GM19351 (cell line): ENCODE measurements at regions not wholly inside any gene's neighbourhood (a gene's known extent, or its start where the extent isn't known, plus 50 kb on each side); places are given as distances from the start of the nearest gene placed in this dataset.

Experiments used
- ATAC-seq: cut with Tn5 transposase; IDR thresholded peaks from one replicate; pipeline ENCODE4 v1.9.1; 2021; ENCODE audit warnings: mild to moderate bottlenecking, moderate library complexity; ENCODE audit not compliant: unreplicated experiment

DNA sequence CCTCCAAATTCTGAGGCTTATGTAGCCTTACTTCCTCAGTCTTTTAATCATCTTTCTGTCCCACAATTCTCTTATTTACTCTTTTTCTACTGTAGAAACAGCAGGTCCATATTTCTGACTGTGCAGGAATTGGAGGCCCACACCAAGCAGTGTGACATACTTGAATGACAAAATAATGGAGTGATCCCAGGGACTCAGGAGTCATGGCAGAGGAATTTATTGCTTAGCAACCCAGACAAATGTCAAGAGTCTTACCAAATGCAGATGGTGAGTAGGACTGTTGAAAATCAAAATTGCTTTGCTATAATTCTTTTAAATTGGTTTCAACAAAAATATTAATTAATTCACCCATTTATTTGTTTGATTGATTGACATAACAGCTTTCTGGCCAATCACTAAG, 59.9 kb downstream of the HTR1B start:
- no peak for ATAC-seq

DNA sequence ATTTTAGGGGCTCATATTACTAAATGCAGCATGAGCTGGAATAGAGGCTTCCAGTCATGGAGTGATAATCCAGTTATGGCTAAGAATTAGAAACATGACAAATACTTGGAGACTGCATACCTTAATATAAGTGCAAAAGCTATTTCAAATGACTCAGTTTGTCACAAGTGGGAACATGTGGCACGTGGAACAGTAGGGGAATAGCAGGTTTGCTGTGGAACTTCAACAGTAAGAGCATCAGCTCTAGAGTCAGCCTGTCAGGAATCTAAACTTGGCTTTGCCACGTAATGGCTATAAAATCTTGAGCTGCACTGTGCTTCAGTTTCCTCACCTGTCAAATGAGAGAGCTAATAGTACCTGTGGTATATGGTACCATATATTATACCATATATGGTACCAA, 62.1 kb downstream of the HTR1B start:
- no peak for ATAC-seq

DNA sequence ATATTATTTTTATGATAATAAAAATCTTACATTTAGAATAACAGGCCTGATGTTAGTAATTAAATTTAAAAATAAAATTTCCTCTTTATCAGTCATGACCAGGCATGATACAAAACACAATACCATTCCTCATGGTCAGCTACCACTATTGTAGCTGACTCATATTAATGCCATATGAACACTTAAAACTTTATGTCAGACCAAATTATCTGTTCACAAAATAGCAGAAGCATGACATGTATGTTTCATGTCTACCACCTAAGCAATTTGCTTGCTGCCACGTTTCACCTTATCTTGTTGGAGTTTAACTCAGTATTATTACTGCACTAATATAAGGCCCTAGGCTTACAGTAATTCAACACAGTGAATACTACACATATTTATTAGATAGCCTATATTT, 65.7 kb downstream of the HTR1B start:
- ATAC-seq = no peak

DNA sequence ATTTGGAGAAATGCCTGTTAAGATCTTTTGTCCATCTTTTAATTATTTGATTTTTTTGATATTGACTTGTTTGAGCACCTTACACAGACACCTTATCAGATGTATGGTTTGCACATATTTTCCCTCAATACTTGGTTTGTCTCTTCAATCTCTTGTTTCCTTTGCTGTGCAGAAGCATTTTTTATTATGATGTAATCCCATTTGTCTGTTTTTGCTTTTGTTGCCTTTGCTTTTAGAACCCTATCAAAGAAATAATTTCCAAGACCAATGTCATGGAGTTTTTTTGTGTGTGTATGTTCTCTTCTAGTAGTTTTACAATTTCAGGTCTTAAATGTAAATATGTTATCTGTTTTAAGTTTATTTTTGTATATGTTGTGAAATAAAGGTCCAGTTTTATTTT, 73.9 kb downstream of the HTR1B start:
- no peak for ATAC-seq

DNA sequence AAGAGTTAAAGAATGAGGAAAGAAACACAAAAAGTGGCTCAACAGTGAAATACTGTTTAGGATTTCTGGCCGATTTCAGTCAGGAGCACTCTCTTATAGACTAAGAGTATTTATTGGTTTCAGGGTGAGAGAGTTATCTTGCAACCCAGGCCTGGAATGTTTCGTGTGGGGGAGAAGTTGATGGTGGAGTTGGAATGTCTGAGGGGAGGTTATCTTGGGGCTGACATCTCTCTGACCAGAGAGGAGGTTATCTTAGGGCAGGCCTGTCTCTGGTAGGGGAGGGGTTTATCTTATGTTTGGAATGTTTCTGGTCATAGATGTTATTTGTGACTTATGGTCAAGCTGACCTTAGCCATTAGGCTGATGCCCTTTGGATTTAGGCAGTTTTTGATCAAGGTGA, 80.3 kb downstream of the HTR1B start:
- no peak for ATAC-seq

DNA sequence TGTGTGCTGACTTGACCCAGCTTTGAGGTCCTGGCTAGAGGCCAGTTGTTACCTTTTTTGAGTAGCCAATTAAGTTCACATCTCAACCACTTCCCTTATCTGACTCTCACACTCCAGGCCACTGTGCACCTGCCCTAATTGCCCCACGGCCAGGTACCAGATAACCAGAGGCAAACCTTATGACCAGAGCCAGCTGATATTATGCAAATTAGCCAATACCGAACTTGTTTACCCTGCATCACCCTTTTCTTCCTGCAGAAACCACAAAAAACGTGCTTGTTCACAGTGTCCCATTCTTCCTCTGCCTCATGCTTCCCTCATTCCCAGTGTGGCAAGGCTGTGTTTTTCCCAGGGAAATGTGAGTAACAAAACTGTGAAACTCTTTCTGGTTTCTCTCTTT, 89.3 kb downstream of the HTR1B start:
- no peak for ATAC-seq

DNA sequence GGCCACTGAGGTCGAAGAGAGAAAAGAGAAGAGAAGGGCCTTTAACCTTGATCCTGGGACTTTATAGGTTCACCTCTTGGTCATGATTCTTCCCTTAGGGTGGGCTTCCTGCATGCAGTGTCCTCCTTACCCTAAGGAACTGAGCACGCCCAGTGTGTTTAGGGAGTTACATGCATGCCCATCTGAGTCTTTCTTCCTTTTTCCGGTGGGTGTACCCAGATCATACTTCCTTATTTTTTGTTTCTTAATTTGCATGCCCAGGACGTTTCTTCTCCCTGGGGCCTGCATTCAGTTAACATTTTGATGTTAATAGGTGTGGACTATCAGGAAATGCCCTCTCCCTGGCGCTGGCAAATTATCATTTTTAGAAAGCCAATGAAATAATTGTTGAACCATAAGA, 91.5 kb downstream of the HTR1B start:
- no peak for ATAC-seq

DNA sequence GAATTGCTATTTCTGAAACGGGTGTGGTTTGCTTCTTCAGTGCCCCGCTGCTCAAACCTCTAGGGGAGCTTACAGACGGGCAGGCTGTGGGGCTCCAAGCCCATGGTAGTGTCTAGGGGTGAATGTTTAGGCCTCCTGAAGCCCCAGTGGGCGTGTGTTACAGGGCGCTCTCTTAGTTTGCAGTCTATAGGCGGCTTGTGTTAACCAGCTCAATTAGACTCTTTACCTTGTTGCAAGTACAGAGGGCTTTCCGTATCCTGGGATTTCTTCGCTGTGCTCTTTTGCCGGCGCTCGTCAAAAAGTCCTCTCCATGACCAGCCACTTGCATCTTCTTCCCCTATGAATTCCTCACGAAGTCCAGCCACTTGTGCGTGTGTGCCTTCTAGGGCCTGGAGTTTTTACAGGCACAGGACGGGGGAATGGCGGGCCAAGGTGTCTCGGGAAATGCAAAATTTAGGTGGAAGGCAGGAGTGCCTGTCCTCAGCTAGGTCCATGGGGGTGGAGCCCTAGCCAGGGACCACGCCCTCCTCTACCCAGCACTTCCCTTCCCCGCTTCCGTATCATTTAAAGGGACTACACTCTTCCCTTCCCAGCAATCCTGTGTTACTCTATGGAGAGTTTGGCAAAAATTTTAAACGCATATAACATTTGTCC, 94.5 kb downstream of the HTR1B start:
- ATAC-seq = no peak

DNA sequence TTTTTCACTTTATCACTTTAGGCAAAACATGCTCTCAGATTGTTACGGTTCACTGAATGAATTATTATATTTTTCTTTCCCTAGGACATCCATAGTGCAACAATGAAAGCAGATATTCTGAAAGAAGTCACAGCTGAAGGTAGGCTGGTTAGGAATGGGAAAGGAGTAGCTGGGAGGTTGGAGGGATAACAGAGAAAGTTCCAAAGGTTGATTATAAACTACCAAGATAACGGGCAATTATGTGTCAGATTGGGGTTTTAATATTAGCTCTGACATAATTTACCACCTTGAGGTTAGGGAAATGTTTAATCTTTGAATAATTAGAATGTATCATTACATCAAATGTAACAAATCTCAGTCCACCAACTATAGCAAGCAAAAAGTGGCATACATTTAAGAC, 96.5 kb downstream of the HTR1B start:
- no peak for ATAC-seq

DNA sequence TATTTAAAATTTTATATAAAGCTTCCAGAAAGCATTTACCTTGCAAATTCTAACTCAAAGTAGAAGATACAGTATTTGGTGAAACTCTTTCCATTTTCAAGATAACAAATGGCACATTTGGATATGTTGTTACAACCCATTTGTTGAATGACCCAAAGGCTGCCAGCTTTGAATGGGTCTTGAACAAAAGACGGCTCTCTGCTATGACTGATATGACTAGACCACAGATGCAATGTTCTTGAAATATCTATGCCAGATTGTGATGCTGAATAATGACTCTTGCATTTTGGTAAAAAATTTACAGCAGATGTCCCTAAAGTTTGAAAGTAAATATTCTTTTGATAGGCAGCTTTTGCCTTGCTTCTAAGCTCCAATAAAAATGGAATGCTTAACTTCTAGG, 99.6 kb downstream of the HTR1B start:
- no peak for ATAC-seq

DNA sequence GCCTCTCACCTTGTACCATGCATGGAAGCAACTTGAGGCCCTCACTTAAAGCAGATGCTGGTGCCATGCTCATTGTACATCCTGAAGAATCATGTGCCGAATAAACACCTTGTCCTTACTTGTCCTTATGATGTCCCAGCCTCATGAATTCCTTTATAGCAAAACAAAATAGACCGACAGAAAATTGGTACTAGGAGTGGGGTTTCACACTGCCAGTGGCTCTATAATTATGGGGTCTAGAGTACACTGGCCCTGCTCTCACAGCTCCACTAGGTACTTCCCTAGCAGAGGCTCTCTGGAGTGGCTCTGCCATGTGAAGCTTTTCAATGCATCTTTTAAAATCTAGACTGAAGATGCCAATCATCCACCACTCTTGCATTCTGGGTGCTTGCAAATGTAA, 101.2 kb downstream of the HTR1B start:
- no peak for ATAC-seq

DNA sequence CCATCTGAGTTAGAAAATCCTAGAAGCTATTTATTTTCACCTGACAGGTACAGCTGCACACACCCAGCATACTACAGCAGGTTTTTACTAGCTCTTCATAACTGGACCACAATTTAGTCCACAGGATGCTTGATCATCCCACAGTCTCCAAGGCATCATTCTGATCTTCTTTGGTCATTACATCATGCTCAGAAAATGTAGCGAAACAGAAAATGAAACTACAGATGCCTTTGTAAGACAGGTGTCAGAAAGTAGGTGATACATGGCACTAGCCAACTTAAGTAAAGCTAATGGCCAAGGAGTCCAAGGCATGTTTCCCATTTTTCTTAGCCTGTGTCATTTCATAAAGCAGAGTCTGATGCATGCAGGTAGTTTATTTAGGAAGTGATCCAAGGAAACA, 102.3 kb downstream of the HTR1B start:
- no peak for ATAC-seq

DNA sequence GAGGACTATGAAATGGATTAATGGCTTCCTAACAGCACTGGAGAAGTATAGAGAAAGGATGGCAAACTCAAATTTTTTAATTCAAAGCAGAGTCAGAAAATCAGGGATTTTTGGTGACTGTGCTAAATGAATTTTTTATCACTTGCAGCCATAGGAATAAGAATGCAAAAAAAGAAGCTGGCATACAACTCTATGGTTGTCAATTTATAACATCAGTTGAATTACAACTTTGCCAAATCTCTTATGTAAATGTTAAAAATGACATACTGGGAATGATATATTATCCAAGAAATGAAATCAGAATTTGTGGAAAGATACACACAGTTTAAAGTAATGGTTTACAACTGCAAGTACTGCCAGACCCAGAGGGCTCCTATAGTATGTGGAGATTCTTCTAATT, 106.5 kb downstream of the HTR1B start:
- ATAC-seq = no peak

DNA sequence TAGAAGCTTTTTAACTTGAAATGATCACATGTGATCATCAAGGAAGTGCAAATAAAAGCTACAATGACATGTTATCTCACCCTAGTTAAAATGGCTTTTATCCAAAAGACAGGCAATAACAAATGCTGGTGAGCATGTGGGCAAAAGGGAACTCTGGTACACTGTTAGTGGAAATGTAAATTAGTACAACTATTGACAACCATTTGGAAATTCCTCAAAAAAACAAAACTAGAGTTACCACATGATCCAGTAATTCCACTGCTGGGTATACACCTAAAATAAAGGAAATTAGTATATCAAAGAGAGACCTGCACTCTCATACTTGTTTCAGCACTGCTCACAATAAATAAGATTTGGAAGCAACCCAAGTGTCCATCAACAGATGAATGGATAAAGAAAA, 108.7 kb downstream of the HTR1B start:
- no peak for ATAC-seq

DNA sequence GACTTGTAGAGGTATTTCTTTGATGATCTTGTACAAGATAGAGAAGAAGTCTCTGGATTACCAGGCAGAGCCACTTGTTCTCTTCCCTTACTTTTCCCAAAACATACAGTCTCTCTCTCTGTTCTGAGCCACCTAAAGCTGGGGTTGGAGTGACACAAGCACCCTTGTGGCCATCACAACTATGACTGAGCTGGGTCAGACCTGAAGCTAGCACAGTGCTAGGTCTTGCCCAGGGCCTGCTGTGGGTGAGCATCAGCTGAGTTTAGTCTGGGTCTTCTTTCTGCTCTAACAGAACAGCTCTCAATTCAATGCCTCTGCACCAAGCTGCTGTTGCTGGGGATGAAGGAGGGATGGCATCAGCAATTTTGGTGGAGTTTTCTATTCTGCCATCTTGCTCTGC, 110.2 kb downstream of the HTR1B start:
- no peak for ATAC-seq

DNA sequence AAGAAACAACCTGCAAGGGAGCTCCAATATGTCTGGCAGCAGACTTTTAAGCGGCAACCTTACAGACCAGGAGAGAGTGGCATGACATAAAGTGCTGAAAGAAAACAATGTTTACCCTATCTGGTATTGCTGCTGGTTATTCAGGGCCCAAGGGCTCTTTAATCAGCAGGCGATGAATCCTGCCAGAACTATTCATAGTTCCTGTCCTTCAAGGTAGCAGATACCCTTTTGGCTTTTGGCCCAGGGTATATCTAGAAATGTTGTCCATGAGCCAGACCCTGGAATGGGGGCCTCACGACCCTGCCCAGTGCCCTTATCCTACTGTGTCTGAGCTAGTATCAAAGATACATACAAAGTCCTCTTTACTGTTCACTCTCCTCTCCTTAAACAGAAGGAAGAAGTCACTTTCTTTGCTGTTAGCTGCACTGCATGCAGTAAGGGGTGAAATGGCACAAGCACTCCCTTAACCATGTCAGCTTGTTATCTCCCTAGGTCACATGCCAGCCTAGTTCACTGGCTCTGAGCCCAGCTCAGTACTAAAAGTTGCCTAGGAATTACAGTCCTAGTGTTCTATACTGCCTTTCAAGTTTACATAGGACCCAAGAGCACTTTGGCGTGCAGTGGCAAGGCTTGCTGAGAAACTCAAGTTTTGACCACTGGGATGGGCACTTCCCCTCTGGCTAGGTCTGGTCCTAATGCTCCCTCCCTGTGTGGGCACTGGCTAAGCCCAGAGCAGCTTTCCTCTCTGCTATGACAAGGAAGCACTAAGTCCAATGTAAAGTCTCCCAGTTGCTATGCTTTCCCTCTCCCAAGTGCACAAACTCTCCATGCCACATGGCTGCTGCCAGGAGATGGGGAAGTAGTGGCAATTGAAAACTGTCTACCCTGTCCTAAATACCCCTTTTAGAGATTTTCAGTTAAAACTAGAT, 122.0 kb downstream of the HTR1B start:
- no peak for ATAC-seq

DNA sequence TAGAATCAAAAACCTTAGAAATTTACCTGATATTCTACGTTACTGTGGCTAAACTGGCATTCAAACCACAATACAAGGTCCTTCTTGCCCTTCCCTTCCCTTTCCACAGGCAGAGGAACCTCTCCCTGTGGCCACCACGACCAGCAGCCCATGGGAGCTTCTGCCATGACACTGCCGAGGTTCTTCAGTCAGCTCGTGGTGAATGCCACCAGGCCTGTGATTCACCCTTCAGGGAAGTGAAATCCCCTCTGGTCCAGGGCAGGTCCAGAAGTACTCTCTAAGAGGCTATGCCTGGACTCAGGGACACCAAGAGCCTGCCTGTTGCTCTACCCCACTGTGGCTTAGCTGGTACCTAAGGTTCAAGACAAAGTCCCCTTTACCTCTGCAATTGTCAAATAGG, 123.0 kb downstream of the HTR1B start:
- no peak for ATAC-seq

DNA sequence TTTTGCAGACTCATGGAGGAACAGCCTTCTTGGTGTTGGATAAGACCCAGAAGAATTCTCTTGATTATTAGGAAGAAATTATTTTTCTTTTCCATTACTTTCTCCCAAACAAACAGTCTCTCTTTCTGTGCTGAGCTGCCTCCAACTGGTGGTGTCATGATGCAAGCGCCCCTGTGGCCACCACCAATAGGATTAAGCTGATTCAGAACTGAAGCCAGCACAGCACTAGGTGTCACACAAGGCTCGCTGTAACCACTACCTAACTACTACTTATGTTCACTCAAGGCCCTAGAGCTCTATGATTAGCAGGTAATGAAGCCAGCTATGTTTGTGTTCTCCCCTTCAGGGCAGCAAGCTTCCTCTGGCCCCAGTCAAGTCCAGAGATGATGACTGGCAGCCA, 123.4 kb downstream of the HTR1B start:
- no peak for ATAC-seq

DNA sequence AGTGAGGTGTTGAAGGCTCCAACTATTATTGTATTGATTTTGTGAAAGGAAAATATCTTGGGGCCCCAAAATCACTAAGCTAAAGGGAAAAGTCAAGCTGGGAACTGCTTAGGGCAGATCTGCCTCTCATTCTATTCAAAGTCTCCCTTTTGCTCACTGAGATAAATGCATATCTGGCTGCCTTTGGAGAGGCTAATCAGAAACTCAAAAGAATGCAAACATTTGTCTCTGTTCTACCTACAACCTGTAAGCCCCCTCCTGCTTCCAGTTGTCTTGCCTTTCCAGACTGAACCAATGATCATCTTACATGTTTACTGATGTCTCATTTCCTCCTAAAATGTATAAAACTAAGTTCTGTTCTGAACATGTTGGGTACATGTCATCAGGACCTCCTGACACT, 125.9 kb downstream of the HTR1B start:
- no peak for ATAC-seq

DNA sequence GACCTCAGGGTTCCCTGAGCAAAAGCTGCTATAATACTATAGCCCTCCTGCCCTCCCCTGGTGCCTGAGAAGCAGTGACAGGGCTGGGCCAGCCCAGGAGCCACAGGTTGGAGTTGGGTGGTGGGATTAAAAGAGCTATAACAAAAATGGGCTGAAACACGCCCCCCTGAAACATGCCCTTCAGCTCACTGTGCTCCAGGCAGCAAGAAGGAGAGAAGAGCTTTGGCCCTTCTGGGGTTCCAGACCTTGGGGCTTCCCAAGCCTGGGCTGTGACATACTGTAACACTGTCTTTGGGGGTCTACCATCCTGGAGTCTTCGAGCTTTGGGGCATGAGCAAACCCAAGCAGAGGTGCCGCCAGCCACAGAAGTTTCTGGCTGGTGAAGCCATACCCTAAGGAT, 129.2 kb downstream of the HTR1B start:
- no peak for ATAC-seq

DNA sequence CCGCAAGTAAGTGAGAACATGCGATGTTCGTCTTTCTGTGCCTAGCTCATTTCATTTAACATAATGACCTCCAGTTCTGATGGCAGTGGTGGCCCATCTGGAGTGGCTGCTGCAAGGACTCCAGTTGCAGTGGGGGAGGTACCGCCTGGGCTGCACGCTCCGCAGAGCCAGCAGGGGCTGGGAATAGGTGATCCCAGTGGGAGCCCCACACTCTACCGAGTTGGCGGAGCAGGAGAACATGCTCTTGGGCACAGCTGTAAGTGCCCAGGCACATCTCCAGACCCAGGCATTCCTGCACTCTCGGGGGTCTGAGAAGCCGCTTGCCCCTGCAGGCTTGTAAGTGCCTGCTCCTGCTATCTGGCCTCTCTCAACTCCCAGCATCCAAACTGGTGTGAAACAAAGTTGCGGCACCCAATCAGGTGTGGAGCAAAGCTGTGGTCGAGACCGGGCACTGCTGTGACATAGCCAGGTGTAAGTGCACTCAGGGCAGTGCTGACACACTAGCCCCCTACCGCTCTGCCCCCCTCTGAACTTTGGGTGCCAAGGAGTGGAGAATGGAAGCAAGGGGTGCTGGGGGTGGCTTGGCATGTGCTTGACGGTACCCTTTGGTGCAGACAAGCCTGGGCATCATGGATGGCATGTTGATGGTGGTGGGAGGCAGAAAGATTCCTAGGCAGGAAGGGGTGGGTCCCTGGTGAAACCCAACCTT, 130.2 kb downstream of the HTR1B start:
- no peak for ATAC-seq

DNA sequence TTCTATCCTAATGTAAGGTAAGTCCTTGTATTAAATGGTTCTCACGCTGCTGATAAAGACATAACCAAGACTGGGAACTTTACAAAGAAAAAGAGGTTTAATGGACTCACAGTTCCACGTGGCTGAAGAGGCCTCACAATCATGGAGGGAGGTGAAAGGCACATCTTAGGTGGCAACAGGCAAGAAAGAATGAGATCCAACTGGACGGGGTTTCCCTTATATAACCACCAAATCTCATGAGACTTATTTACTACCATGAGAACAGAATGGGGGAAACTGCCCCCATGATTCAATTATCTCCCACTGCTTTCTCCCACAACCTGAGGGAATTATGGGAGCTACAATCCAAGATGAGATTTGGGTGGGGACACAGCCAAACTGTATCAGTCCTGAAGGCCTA, 136.6 kb downstream of the HTR1B start:
- no peak for ATAC-seq
